ENCODE measurements at regions not wholly inside any gene's neighbourhood (a gene's known extent, or its start where the extent isn't known, plus 50 kb on each side); places are given as distances from the start of the nearest gene placed in this dataset.
"Not testable (repeated sequence)": the region's sequence is repeated elsewhere in the genome, so short reads cannot be mapped to it uniquely, and the experiment has no call there.

GRCh38 chr12:40431169-40431568 is 206.4 kb downstream of the LRRK2 start:
- no CpG with 5 or more reads among the region's 1 CpG for WGBS (ENCODE audit: insufficient coverage, insufficient read length)
- no peak overlapping the region for H3K27ac ChIP-seq (ENCODE audit: low read length)
- no peaks in the 10 kb centered on the region for H3K27me3 ChIP-seq (ENCODE audit: control insufficient read depth, insufficient read depth, low read length)
- no peak for DNase-seq (ENCODE audit: low read depth, low spot score)
- no peak overlapping the region for H3K4me3 ChIP-seq (ENCODE audit: low read length)
- no peaks in the 10 kb centered on the region for H3K4me1 ChIP-seq (ENCODE audit: control insufficient read depth, insufficient read depth, low read length)
- no peaks in the 10 kb centered on the region for H3K9me3 ChIP-seq (ENCODE audit: control insufficient read depth, insufficient read depth, low read length)
- no peaks in the 10 kb centered on the region for H3K36me3 ChIP-seq (ENCODE audit: control insufficient read depth, insufficient read depth, low read length)

GRCh38 chr12:40435251-40435650 is 210.5 kb downstream of the LRRK2 start:
- no peaks in the 10 kb centered on the region for H3K9me3 ChIP-seq (ENCODE audit: control insufficient read depth, insufficient read depth, low read length)
- no peak overlapping the region for H3K27ac ChIP-seq (ENCODE audit: low read length)
- no CpG with 5 or more reads among the region's 2 CpGs for WGBS (ENCODE audit: insufficient coverage, insufficient read length)
- no peaks in the 10 kb centered on the region for H3K4me1 ChIP-seq (ENCODE audit: control insufficient read depth, insufficient read depth, low read length)
- no peak for DNase-seq (ENCODE audit: low read depth, low spot score)
- no peaks in the 10 kb centered on the region for H3K27me3 ChIP-seq (ENCODE audit: control insufficient read depth, insufficient read depth, low read length)
- no peak overlapping the region for H3K4me3 ChIP-seq (ENCODE audit: low read length)
- no peaks in the 10 kb centered on the region for H3K36me3 ChIP-seq (ENCODE audit: control insufficient read depth, insufficient read depth, low read length)

- no peak for DNase-seq (ENCODE audit: low read depth, low spot score)
- WGBS (ENCODE audit: insufficient coverage, insufficient read length): no CpG with 5 or more reads among the region's 2 CpGs
- no peaks in the 10 kb centered on the region for H3K4me1 ChIP-seq (ENCODE audit: control insufficient read depth, insufficient read depth, low read length)
Observed at GRCh38 chr12:40435951-40436350, 211.2 kb downstream of the LRRK2 start.

GRCh38 chr12:40436564-40436963 is 211.8 kb downstream of the LRRK2 start:
- Histone ChIP-seq H3K27ac (ENCODE audit: low read length) (no peak overlapping the region), H3K9me3 (ENCODE audit: control insufficient read depth, insufficient read depth, low read length) (no peaks in the 10 kb centered on the region), H3K27me3 (ENCODE audit: control insufficient read depth, insufficient read depth, low read length) (no peaks in the 10 kb centered on the region), H3K4me1 (ENCODE audit: control insufficient read depth, insufficient read depth, low read length) (no peaks in the 10 kb centered on the region), H3K36me3 (ENCODE audit: control insufficient read depth, insufficient read depth, low read length) (no peaks in the 10 kb centered on the region), H3K4me3 (ENCODE audit: low read length) (no peak overlapping the region)
- no peak for DNase-seq (ENCODE audit: low read depth, low spot score)
- no CpG with 5 or more reads among the region's 3 CpGs for WGBS (ENCODE audit: insufficient coverage, insufficient read length)

More at GRCh38 chr12:40435951-40436350, 211.2 kb downstream of the LRRK2 start:
- Histone ChIP-seq H3K27me3 (ENCODE audit: control insufficient read depth, insufficient read depth, low read length) (no peaks in the 10 kb centered on the region), H3K36me3 (ENCODE audit: control insufficient read depth, insufficient read depth, low read length) (no peaks in the 10 kb centered on the region), H3K27ac (ENCODE audit: low read length) (no peak overlapping the region), H3K4me3 (ENCODE audit: low read length) (no peak overlapping the region), H3K9me3 (ENCODE audit: control insufficient read depth, insufficient read depth, low read length) (no peaks in the 10 kb centered on the region)

GRCh38 chr12:40439771-40440492 is 215.1 kb downstream of the LRRK2 start:
- WGBS (ENCODE audit: insufficient coverage, insufficient read length): no CpG with 5 or more reads among the region's 2 CpGs
- H3K27me3 ChIP-seq (ENCODE audit: control insufficient read depth, insufficient read depth, low read length): no peaks in the 10 kb centered on the region
- no peaks in the 10 kb centered on the region for H3K36me3 ChIP-seq (ENCODE audit: control insufficient read depth, insufficient read depth, low read length)
- no peak overlapping the region for H3K4me3 ChIP-seq (ENCODE audit: low read length)
- no peaks in the 10 kb centered on the region for H3K9me3 ChIP-seq (ENCODE audit: control insufficient read depth, insufficient read depth, low read length)
- no peak overlapping the region for H3K27ac ChIP-seq (ENCODE audit: low read length)
- DNase-seq (ENCODE audit: low read depth, low spot score): no peak
- H3K4me1 ChIP-seq (ENCODE audit: control insufficient read depth, insufficient read depth, low read length): no peaks in the 10 kb centered on the region

- no CpG with 5 or more reads among the region's 5 CpGs for WGBS (ENCODE audit: insufficient coverage, insufficient read length)
- no peaks in the 10 kb centered on the region for H3K36me3 ChIP-seq (ENCODE audit: control insufficient read depth, insufficient read depth, low read length)
- DNase-seq (ENCODE audit: low read depth, low spot score): no peak
- no peaks in the 10 kb centered on the region for H3K27me3 ChIP-seq (ENCODE audit: control insufficient read depth, insufficient read depth, low read length)
- H3K27ac ChIP-seq (ENCODE audit: low read length): no peak overlapping the region
- no peak overlapping the region for H3K4me3 ChIP-seq (ENCODE audit: low read length)
- H3K9me3 ChIP-seq (ENCODE audit: control insufficient read depth, insufficient read depth, low read length): no peaks in the 10 kb centered on the region
- H3K4me1 ChIP-seq (ENCODE audit: control insufficient read depth, insufficient read depth, low read length): no peaks in the 10 kb centered on the region
Observed at GRCh38 chr12:40444174-40444573, 219.4 kb downstream of the LRRK2 start.

GRCh38 chr12:40446385-40446784 is 221.6 kb downstream of the LRRK2 start:
- Histone ChIP-seq H3K27me3 (ENCODE audit: control insufficient read depth, insufficient read depth, low read length) (no peaks in the 10 kb centered on the region), H3K27ac (ENCODE audit: low read length) (no peak overlapping the region), H3K4me1 (ENCODE audit: control insufficient read depth, insufficient read depth, low read length) (no peaks in the 10 kb centered on the region), H3K9me3 (ENCODE audit: control insufficient read depth, insufficient read depth, low read length) (no peaks in the 10 kb centered on the region), H3K4me3 (ENCODE audit: low read length) (no peak overlapping the region), H3K36me3 (ENCODE audit: control insufficient read depth, insufficient read depth, low read length) (no peaks in the 10 kb centered on the region)
- no peak for DNase-seq (ENCODE audit: low read depth, low spot score)

GRCh38 chr12:40448523-40448922 is 223.7 kb downstream of the LRRK2 start:
- H3K27me3 ChIP-seq (ENCODE audit: control insufficient read depth, insufficient read depth, low read length); H3K4me1 ChIP-seq (ENCODE audit: control insufficient read depth, insufficient read depth, low read length); H3K27ac ChIP-seq (ENCODE audit: low read length); H3K4me3 ChIP-seq (ENCODE audit: low read length); H3K9me3 ChIP-seq (ENCODE audit: control insufficient read depth, insufficient read depth, low read length); H3K36me3 ChIP-seq (ENCODE audit: control insufficient read depth, insufficient read depth, low read length); DNase-seq (ENCODE audit: low read depth, low spot score): not testable (repeated sequence)
- WGBS (ENCODE audit: insufficient coverage, insufficient read length): no CpG with 5 or more reads among the region's 1 CpG

GRCh38 chr12:40451661-40452060 is 226.9 kb downstream of the LRRK2 start:
- no peaks in the 10 kb centered on the region for H3K9me3 ChIP-seq (ENCODE audit: control insufficient read depth, insufficient read depth, low read length)
- no peaks in the 10 kb centered on the region for H3K36me3 ChIP-seq (ENCODE audit: control insufficient read depth, insufficient read depth, low read length)
- H3K27ac ChIP-seq (ENCODE audit: low read length): no peak overlapping the region
- no peaks in the 10 kb centered on the region for H3K27me3 ChIP-seq (ENCODE audit: control insufficient read depth, insufficient read depth, low read length)
- DNase-seq (ENCODE audit: low read depth, low spot score): no peak
- H3K4me3 ChIP-seq (ENCODE audit: low read length): no peak overlapping the region
- H3K4me1 ChIP-seq (ENCODE audit: control insufficient read depth, insufficient read depth, low read length): no peaks in the 10 kb centered on the region
- WGBS (ENCODE audit: insufficient coverage, insufficient read length): no CpG with 5 or more reads among the region's 1 CpG

GRCh38 chr12:40464121-40464520 is 228.1 kb upstream of the CNTN1 start:
- H3K27me3 ChIP-seq (ENCODE audit: control insufficient read depth, insufficient read depth, low read length): no peaks in the 10 kb centered on the region
- H3K9me3 ChIP-seq (ENCODE audit: control insufficient read depth, insufficient read depth, low read length): no peaks in the 10 kb centered on the region
- no peak for DNase-seq (ENCODE audit: low read depth, low spot score)
- no CpG with 5 or more reads among the region's 2 CpGs for WGBS (ENCODE audit: insufficient coverage, insufficient read length)
- no peak overlapping the region for H3K27ac ChIP-seq (ENCODE audit: low read length)
- H3K4me1 ChIP-seq (ENCODE audit: control insufficient read depth, insufficient read depth, low read length): no peaks in the 10 kb centered on the region
- no peak overlapping the region for H3K4me3 ChIP-seq (ENCODE audit: low read length)
- H3K36me3 ChIP-seq (ENCODE audit: control insufficient read depth, insufficient read depth, low read length): no peaks in the 10 kb centered on the region

- no peaks in the 10 kb centered on the region for H3K9me3 ChIP-seq (ENCODE audit: control insufficient read depth, insufficient read depth, low read length)
- H3K36me3 ChIP-seq (ENCODE audit: control insufficient read depth, insufficient read depth, low read length): no peaks in the 10 kb centered on the region
- no peak overlapping the region for H3K27ac ChIP-seq (ENCODE audit: low read length)
- WGBS (ENCODE audit: insufficient coverage, insufficient read length): no CpG with 5 or more reads among the region's 6 CpGs
- H3K27me3 ChIP-seq (ENCODE audit: control insufficient read depth, insufficient read depth, low read length): no peaks in the 10 kb centered on the region
- no peak overlapping the region for H3K4me3 ChIP-seq (ENCODE audit: low read length)
- no peak for DNase-seq (ENCODE audit: low read depth, low spot score)
- H3K4me1 ChIP-seq (ENCODE audit: control insufficient read depth, insufficient read depth, low read length): no peaks in the 10 kb centered on the region; the same call in 1 of the 2 replicates
Observed at GRCh38 chr12:40469736-40470135, 222.5 kb upstream of the CNTN1 start.

Measured in iPS DF 6.9 (cell line).